Hematopoietic multipotent progenitor cell treated with erythropoietin and hydrocortisone succinate and interleukin-3 and kit ligand, for 4 days (in vitro differentiated cells): ENCODE measurements at regions not wholly inside any gene's neighbourhood (a gene's known extent, or its start where the extent isn't known, plus 50 kb on each side); places are given as distances from the start of the nearest gene placed in this dataset.

Source experiments
- DNase-seq: peaks from one replicate; pipeline ENCODE4 v3.0.0-alpha.2; 2015

DNA sequence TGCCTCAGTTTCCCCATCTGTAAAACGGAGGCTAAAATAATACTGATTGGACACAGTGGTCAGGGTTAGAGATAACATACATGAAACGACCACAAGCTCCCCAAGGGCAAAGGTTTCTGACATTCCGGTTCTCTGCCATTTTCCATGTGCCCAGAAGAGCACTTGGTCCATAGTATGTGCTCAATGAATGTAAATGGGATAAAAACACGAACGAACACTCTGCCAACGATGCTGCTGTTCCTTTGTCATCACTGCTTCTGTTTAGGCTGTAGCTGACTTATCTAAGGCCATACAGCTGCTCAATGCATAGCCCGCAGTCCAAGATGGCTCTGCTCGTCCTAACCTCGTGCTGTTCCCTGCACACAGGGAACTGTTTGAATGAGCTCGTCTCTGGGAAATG lies 102.0 kb downstream of the RMI2 start:
- DNase-seq, result no peak

DNA sequence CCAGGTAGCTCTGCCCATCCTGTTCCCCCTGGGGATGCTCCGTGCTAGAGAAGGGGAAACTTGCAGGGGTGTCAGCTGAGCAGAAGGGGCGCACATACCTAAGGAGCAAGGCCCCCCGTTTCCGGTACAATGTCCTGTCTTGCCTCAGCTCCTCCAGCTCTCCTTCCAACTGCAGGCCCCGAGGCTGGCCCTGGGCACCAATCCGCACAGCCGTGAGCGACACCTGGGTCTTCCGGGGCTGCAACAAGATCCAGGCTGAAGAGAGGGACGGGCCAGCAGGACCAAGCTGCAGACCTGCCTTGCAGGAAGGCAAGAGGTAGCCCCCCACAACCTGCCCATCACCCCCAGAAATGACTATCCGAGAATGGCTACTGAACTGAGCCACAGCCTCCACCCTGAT lies 102.6 kb downstream of the RMI2 start:
- DNase-seq, result no peak

DNA sequence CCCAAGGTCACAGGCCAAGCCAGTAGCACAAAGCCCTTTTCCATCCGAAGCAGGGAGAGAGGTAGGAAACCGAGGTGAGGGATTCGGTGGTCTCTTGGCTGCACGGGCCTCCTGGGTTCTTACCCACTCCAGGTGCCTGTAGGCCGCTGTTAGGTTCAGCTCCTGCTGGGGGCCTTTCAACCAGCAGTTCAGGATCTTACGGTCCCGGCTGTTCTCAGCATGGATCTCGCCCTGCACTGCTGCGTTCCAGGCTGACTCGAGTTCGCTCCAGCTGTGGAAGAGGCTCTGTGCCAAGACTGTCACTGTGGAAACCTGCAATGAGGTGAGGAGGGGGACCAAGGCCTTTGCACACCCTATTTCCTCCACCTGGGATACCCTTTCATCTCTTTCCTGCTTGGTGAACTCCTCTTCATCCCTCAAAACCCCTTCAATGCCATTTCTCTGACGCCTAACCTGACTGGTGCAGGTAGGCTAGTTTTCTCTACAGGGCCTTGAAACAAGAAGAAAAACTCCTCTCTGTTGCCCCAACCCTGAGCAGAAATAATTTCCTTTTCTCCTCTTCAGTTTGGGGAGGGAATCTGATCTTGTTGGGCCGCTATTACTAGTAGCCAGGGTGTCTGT lies 103.6 kb downstream of the RMI2 start:
- DNase-seq, result no peak

DNA sequence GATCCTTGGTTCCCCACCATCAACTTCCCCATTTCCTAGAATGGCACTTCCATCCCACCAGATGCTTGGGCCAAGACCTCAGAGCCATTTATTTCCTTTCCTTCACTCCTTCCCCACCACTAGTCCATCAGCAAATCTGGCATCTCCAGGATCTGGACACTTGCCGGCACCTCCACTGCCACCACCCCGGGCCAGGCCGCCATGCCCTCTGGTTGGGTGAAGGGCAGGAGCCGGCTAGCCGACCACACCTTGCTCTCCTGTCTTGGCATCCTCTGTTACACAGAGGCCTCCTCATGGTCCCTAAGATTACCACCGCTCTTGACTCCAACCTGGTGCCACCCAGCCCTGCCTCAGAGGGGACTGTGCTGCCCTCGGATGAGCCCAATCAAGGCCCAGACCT lies 104.5 kb downstream of the RMI2 start:
- no peak for DNase-seq

DNA sequence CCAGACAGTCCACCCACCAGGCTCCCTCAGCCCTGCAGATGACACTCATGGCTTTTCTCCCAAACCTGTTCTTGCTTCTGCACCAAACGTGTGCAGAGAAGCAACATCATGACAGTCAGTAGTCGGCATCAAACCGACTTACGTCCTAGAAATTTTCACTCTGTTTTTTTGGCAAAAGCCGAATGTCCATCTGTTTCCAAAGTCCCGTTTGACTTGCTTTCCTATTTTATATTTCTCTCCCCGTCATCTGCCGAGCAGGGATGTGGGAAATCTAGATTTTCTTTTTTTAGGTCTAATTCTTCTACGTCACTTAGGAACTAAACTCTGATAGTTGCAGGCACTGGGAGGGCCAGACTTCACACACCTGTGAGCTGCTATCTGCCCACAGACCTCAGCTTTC lies 104.9 kb downstream of the RMI2 start:
- DNase-seq, result no peak

DNA sequence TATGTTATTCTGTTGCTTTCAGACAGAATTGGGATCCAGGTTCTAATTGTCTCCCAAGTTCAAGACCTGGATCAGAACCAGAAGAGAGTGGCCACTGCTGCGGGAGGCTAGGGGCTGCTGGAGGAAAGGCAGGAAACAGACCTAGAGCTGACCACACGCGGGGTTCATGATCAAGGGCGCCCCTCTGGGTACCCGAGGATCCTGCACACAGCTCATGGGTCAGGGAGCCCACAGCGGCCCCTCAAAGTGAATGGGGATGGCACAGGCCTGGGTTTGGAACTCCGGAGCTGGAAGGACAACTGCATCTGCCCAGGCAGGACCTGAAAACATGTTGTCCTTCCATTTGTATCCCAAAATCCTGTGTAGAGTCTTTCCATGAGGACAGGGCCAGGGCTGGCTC lies 107.0 kb downstream of the RMI2 start:
- DNase-seq, result no peak

DNA sequence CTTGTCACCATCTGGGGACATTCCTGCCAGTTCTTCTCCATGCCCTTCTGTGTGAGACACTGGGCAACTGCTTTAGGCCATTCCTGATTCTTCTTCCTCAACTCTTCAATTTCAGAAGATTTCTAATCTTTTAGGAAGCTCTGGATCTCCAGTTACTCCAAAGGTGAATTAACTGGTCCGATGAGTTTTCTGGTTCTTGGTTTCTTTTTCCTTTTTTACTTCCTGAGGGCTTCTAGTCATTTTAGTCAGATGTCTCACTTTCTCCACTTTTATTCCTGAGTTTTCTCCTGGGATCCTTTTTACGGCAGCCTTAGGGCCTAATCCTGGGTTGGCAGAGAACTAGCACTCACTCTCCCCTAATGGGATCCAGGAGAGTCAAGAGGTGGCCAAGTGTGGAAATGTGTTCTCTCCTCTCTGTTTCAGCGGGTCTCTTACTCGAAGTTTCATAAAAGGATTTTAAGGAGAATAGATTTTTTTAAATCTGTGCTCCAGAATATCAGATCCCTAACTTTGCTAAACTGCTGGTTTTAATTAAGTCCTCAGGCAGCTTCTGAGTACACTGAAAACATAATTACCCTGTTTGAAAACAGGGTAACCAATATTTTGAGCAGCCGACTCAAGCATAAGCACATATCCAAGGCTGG lies 107.6 kb downstream of the RMI2 start:
- DNase-seq, result no peak

DNA sequence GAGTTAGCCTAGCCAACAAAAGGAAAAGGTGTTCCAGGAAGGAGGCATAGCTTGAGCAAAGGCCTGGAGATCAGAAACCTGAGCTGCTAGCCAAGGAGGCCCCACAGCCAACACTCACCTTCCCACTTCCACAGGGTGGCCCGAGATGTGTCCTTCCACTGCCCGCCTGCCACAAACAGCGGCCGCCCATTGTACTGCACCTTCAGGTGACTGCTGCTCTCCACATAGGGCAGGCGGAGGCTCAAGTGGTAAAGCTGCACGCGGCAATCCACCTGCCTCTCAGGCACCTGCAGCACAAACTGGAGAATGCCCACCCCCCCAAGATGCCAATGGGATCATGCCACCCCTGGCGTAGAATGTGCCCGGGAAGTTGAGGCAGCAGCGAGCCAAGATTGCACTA lies 111.5 kb downstream of the RMI2 start:
- no peak for DNase-seq

DNA sequence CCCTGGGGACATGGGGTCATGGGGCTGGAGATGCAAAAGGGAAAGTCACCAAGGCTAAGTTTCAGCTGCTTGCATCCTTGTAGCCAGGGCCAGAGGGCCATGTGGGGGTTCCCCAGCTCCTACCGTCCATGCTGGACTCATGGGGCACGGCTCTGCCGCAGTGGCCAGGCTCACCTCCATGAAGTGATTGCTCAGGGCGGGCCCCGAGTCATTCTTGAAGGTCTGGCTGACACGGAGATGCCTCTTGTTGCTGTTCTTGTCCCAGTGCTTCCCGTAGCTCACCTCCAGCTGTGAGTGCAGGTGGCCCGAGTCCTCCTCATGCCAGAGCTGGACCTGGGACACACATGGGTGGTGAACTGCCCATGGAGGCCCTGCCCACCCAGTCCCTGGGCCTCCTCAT lies 114.5 kb downstream of the RMI2 start:
- DNase-seq, result no peak

DNA sequence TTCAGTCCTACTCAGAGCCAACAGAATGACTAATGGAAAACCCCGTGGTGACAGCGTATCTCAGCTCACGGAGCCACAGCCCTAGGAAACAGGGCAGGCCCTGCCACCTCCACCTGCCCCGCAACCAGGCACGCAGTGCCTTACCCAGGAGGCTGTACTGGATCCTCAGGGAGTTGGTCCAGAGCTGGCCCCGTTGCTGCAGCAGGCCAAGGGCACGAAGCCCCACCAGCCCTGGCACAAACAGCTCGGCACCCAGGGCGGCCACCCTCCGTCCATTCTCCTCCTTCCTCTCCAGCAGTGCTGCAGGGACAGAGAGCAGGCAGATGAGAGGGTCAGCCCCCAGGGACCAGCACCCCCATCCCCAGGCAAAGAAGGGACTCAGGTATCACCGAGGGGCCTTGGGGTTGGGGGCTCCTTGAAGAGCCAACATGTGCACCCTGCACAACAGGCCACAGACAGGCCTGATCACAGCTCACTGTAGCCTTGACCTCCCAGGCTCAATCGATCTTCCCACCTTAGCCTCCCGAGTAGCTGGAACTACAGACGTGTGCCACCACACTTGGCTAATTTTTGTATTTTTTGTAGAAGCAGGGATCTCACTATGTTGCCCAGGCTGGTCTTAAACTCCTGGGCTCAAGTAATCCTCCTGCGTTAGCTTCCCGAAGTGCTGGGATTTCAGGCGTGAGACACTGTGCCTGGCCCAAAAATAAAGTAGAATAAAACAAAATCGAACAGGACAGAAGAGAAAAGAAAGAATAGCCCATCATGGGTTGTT lies 115.7 kb downstream of the RMI2 start:
- no peak for DNase-seq

DNA sequence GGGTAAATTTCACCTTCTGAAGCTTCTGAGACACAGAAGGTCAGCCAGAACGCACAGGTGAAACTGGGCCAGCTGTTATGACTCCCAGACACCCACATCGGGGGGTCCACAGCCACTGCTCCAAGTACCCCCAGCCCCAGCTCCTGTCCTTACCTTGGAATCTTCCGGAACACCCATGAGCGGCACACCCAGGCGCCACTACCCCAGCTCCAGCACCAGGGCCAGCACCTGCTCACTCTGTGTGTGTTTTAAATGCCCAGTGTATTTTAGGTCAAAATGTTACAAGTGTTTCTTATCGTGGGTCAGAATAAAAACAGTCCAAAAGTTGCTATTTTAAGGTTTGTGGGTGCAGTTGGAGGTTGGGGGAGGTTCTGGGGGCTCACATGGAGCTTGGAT lies 116.3 kb downstream of the RMI2 start:
- no peak for DNase-seq

DNA sequence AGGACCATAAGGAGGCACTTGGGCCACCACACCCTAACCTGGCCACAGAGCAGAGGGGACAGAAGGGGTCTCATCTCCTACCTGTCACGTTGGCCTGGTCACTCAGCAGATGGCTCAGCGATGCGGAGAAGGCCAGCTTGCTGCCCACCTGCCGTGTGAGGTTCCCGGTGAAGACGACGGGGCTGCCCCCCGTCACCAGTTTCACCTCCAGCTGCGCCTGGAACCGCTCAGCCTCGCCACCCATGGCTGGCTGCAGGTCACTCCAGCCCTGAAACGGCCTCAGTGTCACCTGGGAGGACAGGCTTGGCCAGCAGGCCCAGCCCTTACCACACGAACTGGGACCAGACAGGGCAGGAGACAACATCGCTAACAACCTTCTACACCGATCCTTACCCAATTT lies 116.8 kb downstream of the RMI2 start:
- DNase-seq, result no peak

DNA sequence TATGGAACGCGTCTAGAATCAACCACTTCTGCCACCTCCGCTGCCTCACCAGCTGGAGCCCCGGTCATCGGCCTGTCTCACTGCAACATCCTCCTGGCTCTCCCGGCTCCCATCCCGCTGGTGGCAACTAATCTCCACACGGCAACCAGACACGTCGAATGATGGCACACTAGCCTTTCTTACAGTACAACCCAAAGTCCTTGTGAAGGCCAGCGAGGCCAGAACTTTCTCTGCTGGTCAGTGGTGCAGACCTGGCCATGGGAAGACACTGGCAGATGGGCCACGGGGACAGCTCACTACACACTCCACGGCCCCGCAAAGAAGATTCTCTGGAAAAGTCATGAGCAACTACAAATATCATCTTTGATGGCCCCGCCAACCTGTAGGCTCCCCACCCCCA lies 117.6 kb downstream of the RMI2 start:
- DNase-seq, result no peak

DNA sequence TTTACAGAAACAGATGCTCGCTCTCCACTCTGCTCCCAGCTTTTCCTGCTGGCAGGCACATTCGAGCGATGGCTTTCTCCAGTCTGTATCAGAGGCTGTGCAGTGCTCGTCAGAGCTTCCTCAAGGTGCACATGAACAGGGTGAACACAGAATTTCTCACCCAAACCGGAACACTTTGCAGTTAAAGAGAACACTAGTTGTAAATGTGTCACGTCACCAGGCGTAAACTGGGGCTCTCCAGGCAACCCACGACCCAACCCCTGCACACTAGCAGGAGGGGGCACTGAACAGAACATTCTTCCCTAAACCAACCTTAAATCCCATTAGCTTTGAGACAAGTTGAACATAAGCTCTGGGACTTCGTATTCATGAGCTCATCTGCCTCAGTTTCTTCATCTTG lies 119.0 kb downstream of the RMI2 start:
- DNase-seq, result no peak

DNA sequence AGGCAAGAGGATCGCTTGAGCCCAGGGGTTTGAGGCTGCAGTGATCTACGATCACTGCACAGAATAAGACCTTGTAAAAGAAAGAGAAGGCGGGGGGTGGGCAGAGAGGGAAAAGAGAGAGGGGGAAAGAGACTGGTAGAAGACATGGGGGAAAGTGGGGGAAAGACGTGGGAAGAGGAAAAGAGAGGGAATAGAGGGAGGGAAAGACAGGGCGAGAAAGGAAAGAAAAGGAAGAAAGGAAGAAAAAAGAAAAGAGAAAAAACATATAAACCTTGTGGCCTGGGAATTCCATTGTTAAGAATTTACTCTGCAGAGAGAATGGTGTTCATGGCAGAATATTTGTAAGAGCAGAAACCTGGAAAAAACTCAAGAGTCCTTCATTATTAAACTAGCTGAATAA lies 120.4 kb downstream of the RMI2 start:
- DNase-seq, result no peak

DNA sequence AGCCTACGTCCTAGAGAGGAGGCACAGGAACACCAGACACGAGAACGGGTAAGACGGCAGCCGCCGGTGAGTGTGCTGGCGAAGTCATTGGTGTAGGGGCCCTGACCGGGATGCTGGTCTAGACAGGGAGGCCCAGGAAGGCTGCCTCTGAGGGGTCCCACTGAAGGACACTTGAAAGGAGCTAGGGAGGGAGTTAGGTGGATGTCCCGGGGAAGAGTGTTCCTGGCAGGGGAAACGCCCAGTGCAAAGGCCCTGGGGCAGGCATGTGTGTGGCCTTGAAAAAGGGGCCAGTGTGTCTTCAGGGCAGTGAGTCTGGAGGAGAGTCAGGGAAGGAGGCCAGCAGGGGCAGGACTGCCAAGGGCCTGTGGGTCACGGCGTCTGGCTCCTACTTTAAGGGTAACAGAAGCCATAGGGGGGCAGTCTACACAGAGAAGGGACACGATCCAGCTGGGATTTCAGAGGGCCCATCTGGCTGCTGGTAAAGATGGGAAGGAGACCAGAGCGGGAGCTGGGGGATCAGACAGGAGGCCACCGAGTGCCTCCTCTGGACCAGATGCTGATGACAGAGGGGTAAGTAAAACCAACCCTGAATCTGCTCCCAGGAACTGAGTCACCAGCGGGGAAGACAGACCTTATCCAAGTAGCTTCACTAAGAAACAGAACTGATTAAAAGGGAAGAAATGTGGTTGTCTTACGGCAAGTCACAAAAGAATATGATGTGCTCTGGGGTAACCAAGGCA lies 115.9 kb downstream of the LITAF start:
- no peak for DNase-seq

DNA sequence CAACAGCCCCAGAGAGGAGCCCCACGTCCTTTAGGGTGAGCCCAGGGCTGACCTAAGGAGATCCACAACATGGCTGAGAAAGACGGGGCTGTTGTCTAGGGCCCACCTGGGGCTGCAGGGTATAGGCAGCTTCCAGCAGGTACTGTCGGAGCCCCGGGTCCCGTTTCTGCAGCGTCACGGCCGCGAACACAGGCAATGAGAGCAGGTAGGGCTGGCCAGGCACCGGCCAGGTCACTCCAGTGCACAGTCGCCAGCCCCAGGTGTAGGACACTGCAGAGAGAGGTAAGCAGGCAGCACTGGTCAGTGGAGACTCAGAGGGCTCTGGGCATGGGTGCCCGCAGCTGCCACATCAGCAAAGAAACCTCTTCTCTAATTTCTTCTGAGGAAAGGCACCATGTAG lies 115.2 kb downstream of the LITAF start:
- DNase-seq, result no peak

DNA sequence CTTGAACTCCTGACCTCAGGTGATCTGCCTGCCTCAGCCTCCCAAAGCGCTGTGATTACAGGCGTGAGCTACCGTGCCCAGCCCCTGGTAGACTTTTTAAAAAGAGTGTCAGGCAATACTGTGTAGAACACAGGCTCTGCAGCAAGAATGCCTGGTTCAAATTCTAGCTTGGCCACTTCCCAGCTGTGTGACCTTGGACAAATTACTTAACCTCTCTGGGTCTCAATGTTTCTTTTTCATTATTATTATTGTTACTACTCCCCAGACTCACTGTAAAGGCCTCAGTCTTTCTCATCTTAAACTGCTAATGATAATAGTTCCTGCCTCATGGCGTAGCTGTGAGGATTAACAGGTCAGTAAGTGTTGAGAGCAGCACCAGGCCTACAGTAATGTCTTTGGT lies 114.3 kb downstream of the LITAF start:
- DNase-seq, result no peak

DNA sequence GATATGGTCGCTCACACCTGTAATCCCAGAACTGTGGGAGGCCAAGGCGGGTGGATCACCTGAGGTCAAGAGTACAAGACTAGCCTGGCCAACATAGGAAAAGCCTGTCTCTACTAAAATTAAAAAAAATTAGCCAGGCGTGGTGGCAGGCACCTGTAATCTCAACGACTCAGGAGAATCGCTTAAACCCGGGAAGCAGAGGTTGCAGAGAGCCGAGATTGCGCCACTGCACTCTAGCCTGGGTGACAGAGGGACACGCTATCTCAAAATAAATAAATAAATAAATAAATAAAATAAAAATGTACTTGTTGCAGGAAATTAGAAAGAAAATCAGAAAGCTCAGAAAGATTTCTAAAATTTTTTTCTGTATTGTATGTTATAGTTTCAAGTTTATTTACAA lies 113.9 kb downstream of the LITAF start:
- no peak for DNase-seq

DNA sequence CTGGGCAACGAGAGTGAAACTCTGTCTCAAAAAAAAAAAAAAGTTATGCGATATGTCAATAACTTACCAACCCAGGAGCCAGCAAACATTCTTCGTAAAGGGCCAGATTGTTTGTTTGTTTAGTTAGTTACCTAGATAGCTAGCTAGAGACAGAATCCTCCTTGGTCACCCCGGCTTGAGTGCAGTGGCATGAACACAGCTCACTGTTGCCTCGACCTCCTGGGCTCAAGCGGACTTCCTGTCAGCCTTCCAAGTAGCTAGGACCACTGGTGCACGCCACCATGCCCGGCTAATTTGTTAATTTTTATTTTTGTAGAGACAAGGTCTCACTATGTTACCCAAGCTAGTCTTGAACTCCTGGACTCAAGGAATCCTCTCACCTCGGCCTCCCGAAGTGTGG lies 113.0 kb downstream of the LITAF start:
- DNase-seq, result no peak

DNA sequence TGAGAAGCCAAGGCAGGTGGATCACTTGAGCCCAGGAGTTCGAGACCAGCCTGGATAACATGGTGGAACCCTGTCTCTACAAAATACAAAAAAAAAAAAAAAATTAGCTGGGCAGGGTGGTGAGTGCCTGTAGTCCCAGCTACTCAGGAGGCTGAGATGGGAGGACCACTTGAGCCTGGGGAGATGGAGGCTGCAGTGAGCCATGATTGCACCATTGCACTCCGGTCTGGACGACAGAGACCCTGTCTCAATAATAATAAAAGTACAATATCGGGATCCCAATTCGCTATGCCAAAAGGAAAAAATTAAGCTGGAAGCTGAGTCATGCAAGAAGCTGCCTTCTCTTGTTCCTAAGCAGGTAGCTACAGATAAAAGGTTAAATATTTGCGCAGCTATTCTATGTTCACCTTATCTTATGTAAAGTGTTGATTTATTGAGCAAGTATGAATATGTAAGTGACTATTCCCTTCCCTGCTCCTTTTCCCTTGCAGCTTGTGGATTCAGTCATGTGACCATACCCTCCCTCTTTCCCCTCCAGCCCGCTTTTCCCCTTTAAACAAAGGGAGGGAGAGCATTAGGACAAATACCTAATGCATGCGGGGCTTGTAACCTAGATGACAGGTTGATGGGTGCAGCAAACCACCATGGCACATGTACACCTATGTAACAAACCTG lies 112.0 kb downstream of the LITAF start:
- no peak for DNase-seq

DNA sequence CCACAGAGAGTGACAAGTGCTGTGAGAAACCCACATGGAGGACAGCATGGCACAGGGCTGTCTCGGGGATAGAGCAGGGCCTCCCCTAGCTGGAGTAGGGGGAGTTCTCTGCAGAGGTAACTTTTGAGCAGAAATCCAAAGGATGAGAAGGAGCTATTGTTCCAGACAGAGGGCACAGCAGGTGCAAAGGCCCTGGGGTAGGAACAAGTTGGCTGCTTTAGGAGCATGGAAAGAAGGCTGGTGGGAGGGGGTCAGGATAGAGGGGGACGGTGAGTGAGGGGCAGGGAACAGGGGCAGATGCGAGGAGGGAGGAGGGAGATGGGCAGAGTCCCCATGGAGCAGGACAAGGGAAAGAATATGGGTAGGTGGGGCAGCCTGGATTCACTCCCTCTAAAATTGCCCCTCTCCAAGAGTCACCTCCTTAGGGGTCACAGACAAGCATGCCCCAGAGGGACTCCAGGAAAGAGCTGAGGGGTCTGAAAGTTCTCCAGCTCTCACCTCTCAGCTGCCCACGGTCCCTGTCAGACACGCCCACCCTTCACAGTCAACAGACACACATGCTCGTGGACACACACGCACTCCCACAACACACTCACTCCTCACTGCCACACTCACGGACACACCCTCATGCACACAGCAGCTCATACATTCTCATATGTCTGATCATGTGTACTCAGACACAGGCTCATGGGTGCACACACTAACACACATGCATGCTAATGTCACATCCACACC lies 110.7 kb downstream of the LITAF start:
- no peak for DNase-seq

DNA sequence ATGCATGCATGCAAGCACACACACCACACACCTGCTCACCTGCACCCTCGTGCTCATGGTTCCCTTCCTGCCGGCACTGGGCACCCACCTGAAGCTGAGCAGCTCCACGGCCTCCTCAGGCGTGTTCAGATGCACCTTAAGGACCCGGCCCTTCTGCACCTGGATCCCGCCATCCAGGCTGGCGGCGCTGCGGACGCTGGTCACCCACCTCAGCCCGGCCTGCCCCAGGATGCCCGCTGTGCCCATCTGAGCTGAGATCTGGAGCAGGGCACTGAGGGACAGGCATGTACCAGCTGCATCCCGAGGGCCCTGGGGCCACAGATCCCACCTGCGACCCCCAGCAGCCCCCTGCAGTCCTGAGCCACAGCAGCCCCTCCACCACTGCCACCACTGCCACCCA lies 110.0 kb downstream of the LITAF start:
- DNase-seq, result no peak
